Right forelimb (tissue), 1 donor: ENCODE measurements at regions not wholly inside any gene's neighbourhood (a gene's known extent, or its start where the extent isn't known, plus 50 kb on each side); places are given as distances from the start of the nearest gene placed in this dataset.
A peak's percentile ranks its signal among the peaks of the same experiment; 100 is the strongest.

Experiments
- DNase-seq: peaks from one replicate; pipeline ENCODE4 v3.0.0-alpha.2; 2018

GRCh38 chr7:25854059-25854458, 297.9 kb upstream of the NFE2L3 start:
- DNase-seq = no peak

DNA sequence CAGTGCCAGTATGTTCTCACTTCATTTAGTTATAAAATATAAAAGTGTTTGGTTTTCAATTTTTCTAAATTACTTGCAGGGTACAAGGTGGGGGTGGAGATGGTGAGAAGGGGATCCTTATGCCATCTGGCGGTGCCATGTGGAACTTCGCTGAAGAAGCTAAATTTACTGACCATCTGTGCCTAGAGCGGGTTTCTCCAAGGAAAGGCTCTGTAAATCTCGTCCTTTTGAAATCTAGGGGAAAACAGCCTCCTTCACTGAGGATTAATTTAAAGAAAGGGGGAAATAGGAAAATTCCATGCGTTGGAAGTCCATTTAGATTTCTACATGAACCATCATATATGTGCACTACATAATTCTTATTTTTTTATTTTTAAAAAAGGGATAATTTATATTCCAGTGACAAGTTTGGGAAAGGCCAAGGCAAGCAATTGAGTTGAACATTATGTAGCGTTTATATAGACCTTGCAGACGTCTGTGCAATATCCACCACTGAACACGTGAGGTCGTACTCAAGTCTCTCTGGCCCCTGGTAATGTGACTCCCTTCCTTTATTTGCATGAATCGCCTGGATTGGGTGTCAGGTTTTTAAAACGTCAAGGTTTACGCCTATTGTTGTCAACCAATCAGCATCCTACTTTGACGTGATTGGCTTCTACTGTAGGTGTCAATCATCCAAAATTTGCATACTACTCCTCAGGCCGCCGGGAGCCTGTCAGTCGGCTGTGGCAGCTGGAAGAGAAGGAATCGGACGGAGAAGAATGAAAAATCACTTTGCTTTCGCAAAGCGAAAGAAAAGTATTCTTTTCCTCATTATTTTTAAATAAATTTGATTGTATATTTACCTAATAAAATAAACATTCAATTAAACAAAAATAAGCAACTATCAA, 297.1 kb upstream of the NFE2L3 start:
- peak; percentile 81 for DNase-seq

DNA sequence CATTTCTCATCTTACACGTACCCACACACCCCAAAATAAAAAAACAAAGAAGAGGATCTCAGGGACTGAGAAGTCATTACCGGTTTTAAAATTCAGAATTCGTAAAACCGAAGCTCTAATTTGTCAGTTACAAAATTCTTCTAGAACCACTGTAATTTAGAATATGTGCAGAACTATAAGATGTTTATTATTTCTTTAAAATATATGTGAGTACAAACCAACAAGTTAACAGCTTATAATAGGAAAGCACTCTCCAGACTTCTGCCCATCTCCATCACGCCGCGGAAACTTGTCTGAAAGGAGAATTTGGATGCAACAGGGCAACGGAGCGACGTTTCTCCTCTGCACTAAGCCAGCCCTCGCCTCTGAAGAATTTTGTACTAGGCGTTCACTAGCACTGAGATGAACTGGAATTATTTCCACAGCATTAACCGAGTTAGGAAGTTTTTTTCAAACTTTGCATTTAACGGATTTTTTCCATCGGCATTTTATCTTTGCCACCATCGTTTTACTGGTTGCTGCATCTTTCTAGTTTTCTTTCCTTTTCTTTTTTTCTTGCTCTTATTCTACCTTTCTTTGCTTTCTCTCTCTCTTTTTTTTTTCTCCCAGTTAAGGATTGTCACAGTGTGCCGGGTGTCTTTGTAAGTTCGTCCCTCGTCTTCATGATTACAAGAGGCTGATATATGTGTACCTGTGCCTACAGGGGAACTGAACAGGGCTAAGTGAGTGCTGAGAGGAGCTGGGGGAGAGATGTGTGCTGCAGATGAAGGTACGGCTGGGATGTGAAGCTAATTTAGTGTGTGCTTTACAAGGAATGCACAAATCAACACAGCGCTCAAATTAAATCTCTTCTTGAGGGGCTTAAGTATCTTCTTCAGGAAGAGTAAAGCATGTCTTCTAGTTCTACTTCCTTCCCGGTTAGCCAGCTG, 295.9 kb upstream of the NFE2L3 start:
- no peak for DNase-seq

DNA sequence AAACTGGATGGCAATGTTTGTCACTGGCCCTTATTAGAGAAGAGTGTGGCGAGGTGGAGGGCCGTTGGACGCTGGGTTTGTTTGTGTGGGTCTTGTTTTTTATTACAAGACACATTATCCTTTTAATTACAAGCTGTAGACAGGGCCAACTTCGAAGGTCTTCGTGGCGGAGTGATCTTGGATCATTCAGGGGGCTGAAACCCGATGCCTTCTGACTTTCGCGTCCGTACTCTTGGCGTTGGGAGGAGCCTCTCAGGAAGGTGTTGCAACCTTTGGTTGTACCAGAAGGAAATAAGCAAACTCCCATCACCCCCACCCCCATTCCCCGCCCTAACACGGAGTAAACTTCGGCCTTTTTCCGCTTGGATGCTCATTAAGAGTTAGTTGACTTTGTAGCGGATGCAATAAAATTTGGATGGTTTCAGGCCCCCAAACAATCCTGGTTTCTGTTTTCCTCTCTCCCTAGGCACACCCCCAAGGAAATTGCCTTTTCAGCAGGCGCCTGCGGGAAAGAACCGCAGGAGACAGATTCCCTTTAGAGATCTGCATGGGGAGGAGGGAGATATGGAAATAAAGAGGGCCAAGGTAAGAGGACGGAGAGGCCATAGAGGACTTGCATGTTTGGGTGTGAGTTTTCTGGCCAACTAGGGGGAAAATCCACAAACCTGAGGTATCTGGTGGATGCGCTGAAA, 294.5 kb upstream of the NFE2L3 start:
- DNase-seq = peak; percentile 72

DNA sequence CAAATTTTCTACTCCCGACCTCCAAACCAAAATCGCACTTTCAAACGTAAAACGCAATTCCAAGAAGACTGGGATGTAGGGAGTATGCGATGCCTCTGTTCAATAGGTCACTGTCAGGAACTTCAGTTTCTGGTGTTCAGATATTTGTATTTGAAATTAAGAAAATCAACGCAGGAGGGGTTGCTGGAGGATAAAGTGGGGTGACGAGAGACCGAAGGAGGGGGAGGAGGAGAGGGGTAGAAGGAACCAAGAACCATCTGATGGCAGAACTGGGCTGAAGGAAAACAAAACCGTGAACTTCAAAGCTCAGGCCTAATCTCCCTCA, 293.8 kb upstream of the NFE2L3 start:
- no peak for DNase-seq

DNA sequence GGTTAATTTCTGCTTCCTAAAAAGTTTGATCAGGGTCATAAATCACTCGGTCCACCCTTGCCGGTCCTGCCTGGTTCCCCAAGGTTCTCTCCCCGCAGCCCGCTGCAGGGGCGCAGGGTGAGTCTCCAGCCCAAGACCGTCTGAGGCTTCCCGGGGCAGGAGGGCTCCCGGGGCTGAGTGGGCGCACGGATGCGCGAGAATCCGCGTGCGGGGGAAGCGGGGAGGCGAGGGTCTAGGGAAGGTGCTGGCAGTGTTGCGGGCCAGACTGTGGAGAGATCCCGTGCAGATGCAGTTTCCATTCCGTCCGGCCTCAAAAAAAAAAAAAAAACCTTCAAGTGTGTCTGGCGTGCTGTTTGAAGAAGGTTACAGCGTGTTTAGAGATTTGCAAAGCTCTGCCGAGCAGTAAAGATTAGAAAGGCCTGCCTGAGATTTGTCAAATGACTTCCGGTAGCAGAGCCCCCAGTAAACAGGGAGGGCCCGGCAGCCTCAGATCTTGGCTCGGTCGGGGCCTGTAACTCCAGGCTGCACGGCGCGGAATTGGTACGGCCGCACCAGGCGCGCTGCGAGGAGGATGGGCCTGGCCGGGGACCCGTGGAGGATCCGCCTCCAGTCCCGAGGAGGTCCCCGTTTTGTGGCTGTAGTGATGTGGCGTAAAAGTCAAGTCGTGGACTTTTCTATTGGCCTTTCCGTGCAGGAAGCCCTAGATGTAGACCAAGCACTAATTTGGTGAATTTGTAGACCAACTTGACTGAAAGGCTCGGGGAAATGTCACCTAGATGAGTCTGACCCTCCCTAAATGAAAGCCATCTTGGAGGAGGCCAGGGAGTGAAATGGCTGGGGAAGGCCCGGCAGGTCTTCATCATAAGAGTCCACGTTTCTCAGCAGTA, 293.2 kb upstream of the NFE2L3 start:
- DNase-seq = no peak

DNA sequence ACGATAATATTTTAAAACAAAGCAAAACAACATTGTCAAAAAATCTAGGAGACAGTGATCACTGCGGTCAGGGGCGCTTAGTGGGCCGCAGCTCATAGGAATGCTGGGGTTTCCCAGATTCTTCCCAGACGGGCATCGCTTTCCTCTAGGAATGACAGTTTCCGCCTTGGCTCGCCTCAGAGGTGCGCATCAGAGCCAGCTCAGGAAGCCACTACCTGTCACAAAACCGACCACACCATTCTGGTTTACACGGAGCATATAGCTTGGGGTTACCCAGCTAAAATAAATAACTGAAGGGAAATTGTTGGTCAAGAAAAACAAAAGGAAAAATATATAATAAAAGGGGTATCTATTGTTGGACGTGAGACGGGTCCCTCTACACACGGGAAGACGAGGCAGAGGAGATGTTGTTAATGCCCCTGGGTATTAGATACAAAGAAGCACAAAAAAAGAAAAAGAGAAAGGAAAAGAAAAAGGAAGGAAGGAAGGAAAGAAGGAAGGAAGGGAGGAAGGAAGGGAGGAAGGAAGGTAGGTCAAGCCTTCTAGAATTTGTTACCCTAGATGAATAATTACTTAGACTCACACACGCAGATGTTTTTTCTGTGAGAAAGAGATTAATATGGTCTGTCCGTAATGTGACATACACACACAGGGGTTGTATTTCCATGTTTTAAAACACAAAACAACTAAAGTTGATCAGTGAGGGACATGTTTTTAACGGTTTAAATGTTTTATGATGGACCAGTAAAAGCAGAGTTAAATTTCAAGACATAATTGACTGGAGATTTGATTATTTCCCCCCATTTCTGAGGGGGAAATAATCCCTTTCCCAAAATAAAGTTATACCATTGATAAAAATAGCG, 292.4 kb upstream of the NFE2L3 start:
- DNase-seq = no peak

DNA sequence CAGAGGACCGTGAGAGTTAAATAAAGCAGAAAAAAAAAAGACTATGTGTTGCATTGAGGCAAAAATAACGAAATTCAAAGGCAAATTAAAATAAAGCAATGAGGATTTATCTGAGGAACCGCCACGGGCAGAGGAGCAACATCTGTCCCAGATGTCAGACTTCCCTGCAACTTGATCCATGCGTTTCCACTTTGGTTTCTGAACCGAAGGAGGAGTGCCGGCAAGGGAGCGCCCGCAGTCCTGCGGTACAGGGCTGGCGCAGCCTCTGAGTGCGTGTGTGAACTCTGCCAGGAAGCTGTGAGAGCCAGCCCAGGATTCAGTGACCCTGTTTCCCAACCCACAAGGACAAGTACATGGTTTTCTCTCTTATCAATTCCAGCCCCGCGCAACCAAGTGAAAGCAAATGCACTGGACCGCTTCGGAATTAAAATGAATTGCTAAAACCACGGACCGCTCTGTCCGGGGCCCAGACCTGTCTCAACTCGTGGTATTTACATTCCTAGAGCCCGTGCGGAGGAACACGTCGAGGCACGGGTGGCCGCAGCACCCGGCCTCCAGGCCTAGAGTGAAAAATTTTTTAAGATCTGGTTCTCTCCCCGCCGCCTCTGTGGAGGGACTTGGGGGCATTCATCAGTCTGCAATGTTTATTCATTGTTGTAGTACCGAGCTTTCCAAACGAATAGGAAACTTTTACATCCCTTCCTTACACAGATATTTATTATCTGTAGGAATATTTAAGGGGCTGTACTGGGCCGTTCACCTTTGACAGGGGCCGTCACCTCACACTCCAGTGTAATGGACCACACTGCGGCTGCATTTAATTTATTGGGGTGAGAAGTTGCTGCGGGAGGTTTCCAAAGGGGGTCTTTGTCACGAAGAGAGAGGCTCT, 291.5 kb upstream of the NFE2L3 start:
- DNase-seq = peak; percentile 80

DNA sequence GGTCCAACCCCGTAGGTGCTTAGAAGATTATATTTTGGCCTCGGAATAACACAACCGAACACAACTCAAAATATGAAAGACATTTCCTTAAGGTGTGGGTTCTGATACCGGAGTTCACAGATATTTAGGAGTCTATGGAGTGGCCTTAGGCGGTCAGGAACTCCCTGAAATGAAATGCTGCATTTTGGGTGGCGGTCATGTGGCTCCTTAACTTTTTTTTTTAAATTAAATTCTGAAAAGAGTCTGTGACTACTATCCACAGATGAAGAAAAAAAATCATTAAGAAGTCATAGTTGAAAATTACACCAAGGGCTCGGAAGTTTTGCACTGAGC, 290.9 kb upstream of the NFE2L3 start:
- DNase-seq = no peak

DNA sequence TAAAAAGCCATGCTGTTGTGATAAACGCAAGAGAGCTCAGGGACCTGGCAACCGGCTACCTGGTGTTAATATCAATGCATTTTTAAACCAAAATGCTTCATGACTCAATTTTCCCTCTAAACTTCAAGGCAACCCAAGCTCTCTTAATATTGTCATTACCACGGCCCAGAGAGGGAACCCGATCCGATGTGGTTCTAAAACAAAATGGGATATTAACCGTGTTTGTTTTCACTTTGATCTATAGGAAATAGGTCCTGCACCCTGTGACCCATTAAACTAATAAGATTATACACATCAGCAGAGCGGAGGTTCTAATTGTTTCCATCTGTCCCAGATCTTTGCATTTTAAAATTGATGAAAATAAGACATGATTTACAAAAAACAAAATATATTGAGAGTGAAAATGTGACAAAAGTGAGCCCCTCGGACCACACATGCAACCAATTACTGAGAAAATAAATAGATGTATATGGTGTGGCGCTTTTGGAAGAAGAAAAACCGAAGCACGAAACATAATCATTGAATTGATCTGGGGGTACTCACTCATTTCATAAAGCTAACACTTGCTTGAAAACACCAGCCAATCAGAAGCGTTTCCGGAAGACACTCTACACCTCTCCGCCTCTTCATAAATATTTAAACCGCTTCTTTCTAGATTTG, 290.3 kb upstream of the NFE2L3 start:
- DNase-seq = no peak

DNA sequence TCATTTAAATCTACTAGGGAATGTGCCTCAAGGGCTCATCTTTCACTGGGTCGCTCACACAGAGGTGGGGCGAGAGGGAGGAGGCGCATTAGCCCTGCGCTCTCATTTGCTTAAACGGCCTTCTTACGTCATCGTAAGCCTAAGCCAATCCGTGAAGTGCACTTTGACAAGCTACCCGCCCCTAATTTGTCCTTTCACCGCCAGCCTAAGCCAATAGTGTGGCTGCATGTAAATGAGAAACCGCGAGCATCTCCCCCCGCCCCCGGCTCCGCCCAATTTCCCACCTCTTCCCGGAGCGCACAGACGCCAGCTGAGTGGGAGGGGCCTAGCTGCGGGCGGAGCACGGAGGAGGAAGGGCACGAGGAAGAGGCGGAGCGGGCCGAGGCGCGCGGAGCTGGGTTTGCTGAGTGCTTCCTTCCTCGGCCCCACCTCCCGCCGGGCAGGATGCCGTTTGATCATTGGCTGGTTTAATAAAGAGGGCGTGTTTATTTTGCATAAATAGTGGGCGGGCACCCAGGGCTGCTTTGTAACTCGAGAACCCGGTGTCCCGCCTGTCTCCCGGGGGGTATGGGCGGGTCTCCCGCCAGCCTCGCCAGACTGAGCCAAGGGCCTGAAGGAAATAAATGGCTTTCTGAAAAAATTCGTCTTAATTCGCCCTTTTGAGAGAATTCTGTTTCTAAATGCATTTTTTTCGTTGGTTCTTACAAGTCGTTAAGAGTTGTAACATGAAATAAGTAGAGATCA, 289.6 kb upstream of the NFE2L3 start:
- DNase-seq = peak; percentile 100

- no peak for DNase-seq
Observed at GRCh38 chr7:25863005-25863728, 288.8 kb upstream of the NFE2L3 start.

- no peak for DNase-seq
Observed at GRCh38 chr7:25863729-25864110, 288.3 kb upstream of the NFE2L3 start.

- no peak for DNase-seq
Observed at GRCh38 chr7:25864511-25864910, 287.5 kb upstream of the NFE2L3 start.

GRCh38 chr7:25864943-25865751, 286.9 kb upstream of the NFE2L3 start:
- no peak for DNase-seq

DNA sequence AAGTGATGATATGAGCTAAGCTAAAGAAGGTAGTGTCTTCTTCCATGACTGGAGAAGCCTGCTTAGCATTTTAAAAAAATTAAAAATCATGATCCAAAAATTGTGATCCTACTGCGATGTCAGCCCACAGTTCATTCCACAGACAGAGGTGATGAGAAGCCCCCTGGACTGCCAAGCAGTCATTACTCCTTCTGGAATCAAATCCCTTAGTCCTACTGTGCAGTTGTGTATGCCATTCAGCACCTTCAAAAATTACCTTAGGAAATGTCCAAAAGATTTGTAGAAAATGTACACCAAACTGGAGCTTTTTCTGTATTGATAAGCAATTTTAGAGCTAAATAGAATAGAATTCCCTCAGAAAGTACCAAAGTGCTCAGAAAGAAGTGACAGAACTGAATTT, 283.5 kb upstream of the NFE2L3 start:
- DNase-seq = no peak

DNA sequence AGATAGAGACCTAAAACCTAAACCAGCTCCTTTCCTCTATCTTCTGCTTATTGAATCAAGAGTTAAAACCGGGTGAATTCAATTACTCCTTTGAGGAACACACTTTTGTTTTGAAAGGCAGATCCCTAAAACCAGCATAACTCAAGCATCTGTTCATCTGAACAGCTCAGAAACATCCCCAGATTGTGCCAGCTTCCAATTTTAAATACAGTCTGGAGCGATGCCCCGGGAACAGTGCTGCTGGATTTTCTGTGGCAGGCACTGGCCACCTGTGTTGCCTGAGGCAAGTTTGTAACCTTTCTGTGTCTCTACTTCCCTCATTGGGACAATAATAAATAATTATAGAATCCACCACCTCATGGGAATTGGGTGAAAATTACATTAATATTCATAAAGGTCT, 281.4 kb upstream of the NFE2L3 start:
- DNase-seq = no peak

DNA sequence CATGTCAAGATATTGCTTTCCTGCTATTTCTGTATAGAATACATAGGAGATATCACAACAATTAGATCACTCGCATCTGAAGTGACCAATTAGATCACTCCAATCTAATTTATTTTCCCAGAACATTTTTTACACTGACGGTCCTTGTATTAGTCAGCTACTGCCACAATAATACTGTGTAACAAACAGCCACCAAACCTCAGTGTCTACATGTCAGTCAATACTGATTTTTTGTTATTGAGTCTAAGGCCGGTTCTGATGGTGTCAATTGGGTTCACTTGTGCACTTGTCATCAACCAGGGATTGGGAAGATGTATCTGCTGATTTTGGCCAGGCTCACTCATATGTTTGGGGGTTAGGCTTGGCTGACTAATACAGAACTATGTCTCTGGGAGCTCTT, 275.9 kb upstream of the NFE2L3 start:
- no peak for DNase-seq
